Upper lobe of left lung (tissue), 4 donors: ENCODE measurements at regions not wholly inside any gene's neighbourhood (a gene's known extent, or its start where the extent isn't known, plus 50 kb on each side); places are given as distances from the start of the nearest gene placed in this dataset.

Experiments
- CTCF ChIP-seq, 6 experiments: fragments of 450-650 bp in 4 of 6; fragments of 200-600 bp in 2 of 6; sonication (generic) in 2 of 6; IDR thresholded peaks; one replicate each; pipeline ENCODE4 v1.5.1; 2016 to 2019; ENCODE audit warnings: antibody characterized with exemption in 6 of 6
- EP300 ChIP-seq, 4 donors: sonication (generic); formaldehyde crosslinking; IDR thresholded peaks; one replicate each; pipeline ENCODE4 v1.5.1; 2017; ENCODE audit warnings: antibody characterized with exemption in 4 of 4, control low read depth in 2 of 4
- POLR2A ChIP-seq, 4 donors: fragments of 450-650 bp; IDR thresholded peaks; one replicate each; pipeline ENCODE4 v1.5.1; 2016 to 2017; ENCODE audit warnings: antibody characterized with exemption in 4 of 4, mild to moderate bottlenecking in 2 of 4
- POLR2AphosphoS5 ChIP-seq, 2 donors: sonication (generic); formaldehyde crosslinking; IDR thresholded peaks; one replicate each; pipeline ENCODE4 v1.5.1; 2017; ENCODE audit warnings: antibody characterized with exemption in 2 of 2

- TF ChIP-seq CTCF (IDR thresholded peaks at IDR 0.05) (no peak), POLR2AphosphoS5 (IDR thresholded peaks at IDR 0.05) (no peak), POLR2A (IDR thresholded peaks at IDR 0.05) (no peak), EP300 (IDR thresholded peaks at IDR 0.05) (no peak)
Observed at GRCh38 chr7:34337163-34337562, 320.9 kb upstream of the NPSR1 start.
